ENCODE measurements at regions not wholly inside any gene's neighbourhood (a gene's known extent, or its start where the extent isn't known, plus 50 kb on each side); places are given as distances from the start of the nearest gene placed in this dataset.

GRCh38 chr10:62899311-62899710, 83.1 kb upstream of the EGR2 start:
- no peak for TF ChIP-seq CTCF (IDR thresholded peaks at IDR 0.05; ENCODE audit: borderline replicate concordance, control extremely low read depth, extremely low read depth, insufficient read depth, missing control alignments)
- no peak for DNase-seq (ENCODE audit: low spot score)
- in situ Hi-C loops (cut with MboI; ENCODE audit: low sequenced_read_pairs, unreplicated experiment), result no loop called here

GRCh38 chr10:62895063-62895462, 78.9 kb upstream of the EGR2 start:
- DNase-seq (ENCODE audit: low spot score), result no peak
- in situ Hi-C loops (cut with MboI; ENCODE audit: low sequenced_read_pairs, unreplicated experiment), result no loop called here
- TF ChIP-seq CTCF (IDR thresholded peaks at IDR 0.05; ENCODE audit: borderline replicate concordance, control extremely low read depth, extremely low read depth, insufficient read depth, missing control alignments), result no peak

DNA sequence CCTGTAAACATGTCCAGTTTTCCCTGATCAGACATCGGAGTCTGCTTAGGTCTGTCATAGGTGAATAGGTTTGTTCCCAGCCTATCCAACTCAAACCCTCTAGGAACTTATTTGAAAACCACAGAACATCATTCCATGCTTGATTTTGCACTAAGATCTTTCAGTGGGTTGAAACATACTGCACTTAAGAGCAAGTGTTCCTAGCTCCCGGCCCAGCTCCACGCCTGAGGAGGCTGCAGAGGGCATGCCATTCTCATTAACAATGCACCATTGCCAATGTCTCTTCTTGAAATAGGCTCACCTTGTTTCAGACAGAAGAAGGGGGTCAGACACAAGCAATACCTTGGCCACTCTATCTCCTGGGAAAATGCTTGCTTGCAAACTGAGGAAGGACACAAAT, 78.0 kb upstream of the EGR2 start:
- TF ChIP-seq CTCF (IDR thresholded peaks at IDR 0.05; ENCODE audit: borderline replicate concordance, control extremely low read depth, extremely low read depth, insufficient read depth, missing control alignments), result no peak
- no peak for DNase-seq (ENCODE audit: low spot score)
- in situ Hi-C loops (cut with MboI; ENCODE audit: low sequenced_read_pairs, unreplicated experiment), result no loop called here

DNA sequence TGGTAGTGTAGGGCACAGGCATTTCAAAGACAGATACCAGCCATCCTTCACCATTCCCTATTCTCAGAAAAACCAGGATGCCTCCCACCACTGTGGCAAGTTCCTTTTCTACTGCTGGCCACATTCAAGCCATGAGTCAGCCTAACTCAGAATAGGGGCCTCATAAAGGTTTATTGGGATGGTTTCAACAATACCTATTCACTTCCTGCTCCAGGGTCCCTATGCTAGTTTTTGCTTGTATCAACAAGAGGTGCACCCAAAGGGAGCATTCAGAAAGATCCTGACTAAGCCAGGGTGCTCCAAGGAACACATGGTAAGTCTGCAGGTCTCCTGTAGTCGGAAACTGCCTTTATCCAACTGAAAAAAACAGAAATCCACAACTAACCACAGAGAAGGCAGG, 76.9 kb upstream of the EGR2 start:
- in situ Hi-C loops (cut with MboI; ENCODE audit: low sequenced_read_pairs, unreplicated experiment), result no loop called here
- DNase-seq (ENCODE audit: low spot score), result no peak

GRCh38 chr10:62890395-62890794, 74.2 kb upstream of the EGR2 start:
- in situ Hi-C loops (cut with MboI; ENCODE audit: low sequenced_read_pairs, unreplicated experiment), result no loop called here
- no peak for TF ChIP-seq CTCF (IDR thresholded peaks at IDR 0.05; ENCODE audit: borderline replicate concordance, control extremely low read depth, extremely low read depth, insufficient read depth, missing control alignments)
- no peak for DNase-seq (ENCODE audit: low spot score)

More for the DNA sequence above, 76.9 kb upstream of the EGR2 start:
- no peak for TF ChIP-seq CTCF (IDR thresholded peaks at IDR 0.05; ENCODE audit: borderline replicate concordance, control extremely low read depth, extremely low read depth, insufficient read depth, missing control alignments)

- in situ Hi-C loops (cut with MboI; ENCODE audit: low sequenced_read_pairs, unreplicated experiment), result no loop called here
- DNase-seq (ENCODE audit: low spot score), result no peak
- no peak for TF ChIP-seq CTCF (IDR thresholded peaks at IDR 0.05; ENCODE audit: borderline replicate concordance, control extremely low read depth, extremely low read depth, insufficient read depth, missing control alignments)
These were observed 71.5 kb upstream of the EGR2 start for GRCh38 chr10:62887642-62888041.

All from GM13976 (cell line).